Prostate gland (tissue), 2 donors: ENCODE measurements at regions not wholly inside any gene's neighbourhood (a gene's known extent, or its start where the extent isn't known, plus 50 kb on each side); places are given as distances from the start of the nearest gene placed in this dataset.

ENCODE experiments used
- CTCF ChIP-seq, 4 experiments: fragments of 200-600 bp in 2 of 4; fragments of 450-650 bp in 2 of 4; sonication (generic) in 2 of 4; IDR thresholded peaks; 1 replicate in 3 of 4; 2 replicates in 1 of 4; pipeline ENCODE4 v1.5.1; 2016 to 2019; ENCODE audit warnings: antibody characterized with exemption in 4 of 4, mild to moderate bottlenecking in 2 of 4, moderate library complexity in 2 of 4
- POLR2A ChIP-seq: fragments of 450-650 bp; IDR thresholded peaks from one replicate; pipeline ENCODE4 v1.6.1; 2016; ENCODE audit warnings: antibody characterized with exemption, mild to moderate bottlenecking

- no peak for TF ChIP-seq POLR2A
- no peak for TF ChIP-seq CTCF (IDR thresholded peaks at IDR 0.05)
Observed at GRCh38 chr21:35843911-35844667, 216.2 kb downstream of the SETD4 start.
